Neuronal stem cell (in vitro differentiated cells): ENCODE measurements at regions not wholly inside any gene's neighbourhood (a gene's known extent, or its start where the extent isn't known, plus 50 kb on each side); places are given as distances from the start of the nearest gene placed in this dataset.

Experiments
- DNase-seq: peaks from one replicate; pipeline ENCODE4 v3.0.0-alpha.2; 2013; ENCODE audit warnings: low spot score
- H2AFZ ChIP-seq: one replicate; pipeline ENCODE4 v1.6.1; 2013; ENCODE audit warnings: mild to moderate bottlenecking, low read length, inconsistent platforms
- H2AK5ac ChIP-seq: 2 replicates; pipeline ENCODE4 v1.6.1; 2013; ENCODE audit warnings: low read depth, mild to moderate bottlenecking, inconsistent platforms, low read length, moderate library complexity, mixed read lengths
- H2BK120ac ChIP-seq: 2 replicates; pipeline ENCODE4 v1.6.1; 2013; ENCODE audit warnings: low read depth, mild to moderate bottlenecking, inconsistent platforms, low read length, moderate library complexity, mixed read lengths
- H2BK12ac ChIP-seq: one replicate; pipeline ENCODE4 v1.6.1; 2013; ENCODE audit warnings: low read length, inconsistent platforms
- H2BK15ac ChIP-seq: 2 replicates; pipeline ENCODE4 v1.6.1; 2013; ENCODE audit warnings: mild to moderate bottlenecking, low read length, inconsistent platforms, mixed read lengths
- H2BK5ac ChIP-seq: one replicate; pipeline ENCODE4 v1.6.1; 2013; ENCODE audit warnings: inconsistent platforms, mild to moderate bottlenecking, low read length, moderate library complexity
- H3K14ac ChIP-seq: one replicate; pipeline ENCODE4 v1.6.1; 2013; ENCODE audit warnings: low read length, inconsistent platforms
- H3K18ac ChIP-seq: 2 replicates; pipeline ENCODE4 v1.6.1; 2013; ENCODE audit warnings: low read length, inconsistent platforms
- H3K23ac ChIP-seq: 2 replicates; pipeline ENCODE4 v1.6.1; 2013; ENCODE audit warnings: low read depth, mild to moderate bottlenecking, mixed read lengths, low read length, inconsistent platforms; ENCODE audit not compliant: poor library complexity
- H3K27ac ChIP-seq: replicated peaks from 3 replicates; pipeline ENCODE4 v1.5.1; 2013; ENCODE audit warnings: low read length, inconsistent platforms
- H3K27me3 ChIP-seq, 3 experiments: 2 replicates each; pipeline ENCODE4 v1.6.1; 2013; ENCODE audit warnings: low read length in 3 of 3, mild to moderate bottlenecking in 2 of 3, inconsistent platforms in 1 of 3, low read depth in 1 of 3, mixed read lengths in 1 of 3, moderate library complexity in 1 of 3; ENCODE audit not compliant: control insufficient read depth in 3 of 3, insufficient read depth in 3 of 3
- H3K36me3 ChIP-seq, 2 donors: replicated peaks in 1 of 2; 2 replicates each; pipeline ENCODE4 v1.6.1; 2013; ENCODE audit warnings: low read length in 2 of 2; ENCODE audit not compliant: control insufficient read depth in 2 of 2, insufficient read depth in 2 of 2
- H3K4ac ChIP-seq: 2 replicates; pipeline ENCODE4 v1.6.1; 2013; ENCODE audit warnings: inconsistent platforms, mild to moderate bottlenecking, low read length, moderate library complexity
- H3K4me1 ChIP-seq, 2 donors: 1 replicate in 1 of 2; 2 replicates in 1 of 2; pipeline ENCODE4 v1.6.1; 2013; ENCODE audit warnings: low read length in 2 of 2, low read depth in 1 of 2; ENCODE audit not compliant: control insufficient read depth in 2 of 2, insufficient read depth in 1 of 2
- H3K4me2 ChIP-seq: one replicate; pipeline ENCODE4 v1.6.1; 2013; ENCODE audit warnings: mild to moderate bottlenecking, low read length, inconsistent platforms; ENCODE audit not compliant: insufficient read depth, poor library complexity, severe bottlenecking
- H3K4me3 ChIP-seq, 2 donors: 2 replicates each; pipeline ENCODE4 v1.5.1; 2013; ENCODE audit warnings: low read length in 2 of 2, mild to moderate bottlenecking in 2 of 2, inconsistent platforms in 1 of 2, moderate library complexity in 1 of 2
- H3K79me1 ChIP-seq: one replicate; pipeline ENCODE4 v1.6.1; 2013; ENCODE audit warnings: low read depth, mild to moderate bottlenecking, inconsistent platforms, low read length, moderate library complexity
- H3K9ac ChIP-seq: one replicate; pipeline ENCODE4 v1.6.1; 2013; ENCODE audit warnings: mild to moderate bottlenecking, low read depth, low read length, inconsistent platforms; ENCODE audit not compliant: poor library complexity
- H3K9me3 ChIP-seq, 2 donors: replicated peaks in 1 of 2; 2 replicates each; pipeline versions ENCODE3 to v1.6.1; 2013; ENCODE audit warnings: low read length in 2 of 2, mild to moderate bottlenecking in 2 of 2, inconsistent platforms in 1 of 2, low read depth in 1 of 2, mixed read lengths in 1 of 2, moderate library complexity in 1 of 2; ENCODE audit not compliant: control insufficient read depth in 2 of 2, insufficient read depth in 1 of 2
- H4K8ac ChIP-seq: one replicate; pipeline ENCODE4 v1.6.1; 2013; ENCODE audit warnings: low read depth, mild to moderate bottlenecking, inconsistent platforms, low read length, moderate library complexity
- H4K91ac ChIP-seq: one replicate; pipeline ENCODE4 v1.6.1; 2013; ENCODE audit warnings: low read length, low read depth, mild to moderate bottlenecking, inconsistent platforms; ENCODE audit not compliant: poor library complexity
- whole genome bisulfite sequencing, 2 donors: extraction: QIAGEN DNeasy Blood & Tissue Kit; methylation state at CpG; one replicate each; pipeline ENCODE4 v1.1.7; 2013; ENCODE audit warnings: missing lambda C conversion rate in 2 of 2, mixed read lengths in 1 of 2; ENCODE audit not compliant: insufficient read length in 2 of 2, insufficient replicate concordance in 1 of 2; ENCODE audit errors: extremely low coverage in 2 of 2; 5-methylcytosine and 5-hydroxymethylcytosine counted together

DNA sequence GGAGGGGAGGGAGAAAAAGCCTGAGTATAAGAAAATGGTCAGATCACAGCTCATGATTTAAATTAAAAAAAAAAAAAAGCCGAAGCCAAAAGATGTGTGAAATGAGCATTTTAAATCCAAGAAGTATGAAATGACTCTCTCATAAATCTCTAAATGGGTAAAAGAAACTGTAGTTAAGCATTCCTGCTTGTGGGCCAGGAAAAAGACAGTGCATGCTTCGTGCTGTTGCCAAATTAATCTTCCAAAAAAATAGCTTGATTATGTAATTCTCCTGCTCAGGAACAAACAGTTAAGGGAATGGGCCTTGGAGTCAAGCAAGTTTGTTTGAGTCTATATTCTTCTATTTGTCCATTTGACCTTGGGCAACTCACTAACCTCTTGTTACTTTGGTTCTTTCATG lies 325.4 kb upstream of the SEL1L start:
- Histone ChIP-seq H3K9me3 (peaks cover 0 to 2% of the 10 kb centered on the region in 2 donors), H3K4me1 (no peaks in the 10 kb centered on the region), H3K79me1 (no peaks in the 10 kb centered on the region), H2BK12ac (no peak overlapping the region), H4K91ac (no peak overlapping the region), H3K9ac (no peak overlapping the region), H2BK15ac (no peak overlapping the region), H3K4ac (no peak overlapping the region), H3K36me3 (no peaks in the 10 kb centered on the region), H2BK120ac (no peak overlapping the region), H3K18ac (no peak overlapping the region), H3K14ac (no peak overlapping the region), H3K23ac (no peak overlapping the region), H2AK5ac (no peak overlapping the region), H3K4me2 (no peak overlapping the region), H3K27ac (no peak overlapping the region), H4K8ac (no peak overlapping the region), H2AFZ (no peak overlapping the region), H3K4me3 (no peak overlapping the region), H3K27me3 (no peaks in the 10 kb centered on the region), H2BK5ac (no peak overlapping the region)
- WGBS, 2 donors = no CpG with 5 or more reads among the region's 2 CpGs
- DNase-seq = no peak

- Histone ChIP-seq H3K9ac (no peak overlapping the region), H3K27me3 (no peaks in the 10 kb centered on the region), H2BK15ac (no peak overlapping the region), H3K4me3 (no peak overlapping the region), H3K14ac (no peak overlapping the region), H2AK5ac (no peak overlapping the region), H3K79me1 (no peaks in the 10 kb centered on the region), H4K91ac (no peak overlapping the region), H2BK120ac (no peak overlapping the region), H3K4ac (no peak overlapping the region), H3K27ac (no peak overlapping the region), H3K23ac (no peak overlapping the region), H2BK5ac (no peak overlapping the region), H2BK12ac (no peak overlapping the region), H4K8ac (no peak overlapping the region), H3K4me1 (no peaks in the 10 kb centered on the region), H3K18ac (no peak overlapping the region), H3K4me2 (no peak overlapping the region), H3K9me3 (no peaks in the 10 kb centered on the region), H3K36me3 (no peaks in the 10 kb centered on the region), H2AFZ (no peak overlapping the region)
- no CpG with 5 or more reads among the region's 5 CpGs for WGBS, 2 donors
- DNase-seq = no peak
Observed at GRCh38 chr14:81868172-81868571, 334.5 kb upstream of the SEL1L start.

- Histone ChIP-seq H3K4me1 (no peaks in the 10 kb centered on the region), H2BK120ac (no peak overlapping the region), H2AFZ (no peak overlapping the region), H3K9me3 (peaks cover 0 to 3% of the 10 kb centered on the region in 2 donors), H3K14ac (no peak overlapping the region), H3K18ac (no peak overlapping the region), H3K4ac (no peak overlapping the region), H3K23ac (no peak overlapping the region), H3K9ac (no peak overlapping the region), H3K4me3 (no peak overlapping the region), H2BK12ac (no peak overlapping the region), H3K36me3 (no peaks in the 10 kb centered on the region), H2BK5ac (no peak overlapping the region), H4K91ac (no peak overlapping the region), H3K27ac (no peak overlapping the region), H3K79me1 (no peaks in the 10 kb centered on the region), H3K4me2 (no peak overlapping the region), H2BK15ac (no peak overlapping the region), H3K27me3 (no peaks in the 10 kb centered on the region), H2AK5ac (no peak overlapping the region), H4K8ac (no peak overlapping the region)
- DNase-seq = no peak
- 100% methylated on average over 2 of the region's 2 CpGs; no CpG with 5 or more reads in 1 of the 2 donors for WGBS, 2 donors
Observed at GRCh38 chr14:81871706-81872105, 338.1 kb upstream of the SEL1L start.

DNA sequence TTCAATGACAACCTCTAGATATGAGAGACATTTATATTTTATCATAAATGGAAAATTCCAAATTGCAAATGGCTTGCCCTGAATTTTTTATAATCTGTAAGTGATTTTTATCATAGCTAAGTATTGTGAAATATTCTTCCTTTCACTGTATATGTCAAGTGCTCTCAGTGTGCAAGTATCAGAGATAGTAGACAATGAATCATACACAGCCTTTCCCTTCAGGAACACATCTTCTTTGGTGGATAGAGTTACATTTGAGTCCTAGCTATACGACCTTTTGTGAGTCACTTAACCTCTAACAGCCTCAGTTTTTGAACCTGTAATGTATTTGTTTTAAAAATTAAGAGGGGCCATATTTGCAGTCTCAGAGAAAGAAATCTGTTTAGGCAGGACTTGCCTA lies 350.7 kb upstream of the SEL1L start:
- Histone ChIP-seq H3K9me3 (no peaks in the 10 kb centered on the region), H3K36me3 (no peaks in the 10 kb centered on the region), H4K8ac (no peak overlapping the region), H3K4ac (no peak overlapping the region), H3K23ac (no peak overlapping the region), H3K4me2 (no peak overlapping the region), H2BK15ac (no peak overlapping the region), H3K4me1 (peaks cover 0 to 2% of the 10 kb centered on the region in 2 donors), H3K18ac (no peak overlapping the region), H4K91ac (no peak overlapping the region), H3K9ac (no peak overlapping the region), H2AFZ (no peak overlapping the region), H2BK120ac (no peak overlapping the region), H3K27ac (no peak overlapping the region), H3K14ac (no peak overlapping the region), H2AK5ac (no peak overlapping the region), H2BK12ac (no peak overlapping the region), H3K79me1 (no peaks in the 10 kb centered on the region), H3K4me3 (no peak overlapping the region), H3K27me3 (no peaks in the 10 kb centered on the region), H2BK5ac (no peak overlapping the region)
- no peak for DNase-seq
- no CpG with 5 or more reads among the region's 1 CpG for WGBS, 2 donors
